Right lobe of liver (tissue), 6 donors: ENCODE measurements at regions not wholly inside any gene's neighbourhood (a gene's known extent, or its start where the extent isn't known, plus 50 kb on each side); places are given as distances from the start of the nearest gene placed in this dataset.
A peak's percentile ranks its signal among the peaks of the same experiment; 100 is the strongest.
"Not testable (repeated sequence)": the region's sequence is repeated elsewhere in the genome, so short reads cannot be mapped to it uniquely, and the experiment has no call there.

Experiments
- ATAC-seq, 4 donors: fragments of 200-7000 bp; cut with Tn5 transposase; one replicate each; pipeline ENCODE4 v1.9.1; 2020; ENCODE audit warnings: mild to moderate bottlenecking in 4 of 4, moderate library complexity in 4 of 4
- DNase-seq, 3 donors: peaks; one replicate each; pipeline ENCODE4 v3.0.0-alpha.2; 2020
- H3K27ac ChIP-seq, 3 donors: fragments of 200-600 bp; one replicate each; pipeline ENCODE4 v1.8.0; 2022
- H3K27me3 ChIP-seq, 2 donors: fragments of 200-600 bp; one replicate each; pipeline ENCODE4 v1.8.0; 2022
- H3K36me3 ChIP-seq, 4 donors: fragments of 200-600 bp; sonication (generic) in 1 of 4; one replicate each; pipeline versions ENCODE4 v1.5.1 to v1.8.0; 2017 to 2022; ENCODE audit warnings: control low read depth in 1 of 4
- H3K4me1 ChIP-seq, 4 donors: fragments of 200-600 bp; sonication (generic) in 1 of 4; one replicate each; pipeline versions ENCODE4 v1.5.1 to v1.8.0; 2017 to 2022; ENCODE audit warnings: control low read depth in 1 of 4
- H3K4me3 ChIP-seq, 3 donors: fragments of 200-600 bp; one replicate each; pipeline ENCODE4 v1.8.0; 2022
- H3K9me3 ChIP-seq, 4 donors: fragments of 200-600 bp; sonication (generic) in 1 of 4; one replicate each; pipeline versions ENCODE4 v1.5.1 to v1.8.0; 2017 to 2022; ENCODE audit warnings: control low read depth in 1 of 4
- CTCF ChIP-seq, 4 donors: fragments of 200-600 bp in 3 of 4; fragments of 450-650 bp in 1 of 4; IDR thresholded peaks; one replicate each; pipeline versions ENCODE4 v1.5.1 to v1.8.0; 2016 to 2022; ENCODE audit warnings: antibody characterized with exemption in 4 of 4, mild to moderate bottlenecking in 2 of 4
- POLR2A ChIP-seq: fragments of 450-650 bp; IDR thresholded peaks from one replicate; pipeline ENCODE4 v1.6.1; 2017; ENCODE audit warnings: antibody characterized with exemption, mild to moderate bottlenecking
- WGBS: methylation state at CpG from one replicate; pipeline ENCODE4 v1.1.6; 2018; ENCODE audit warnings: low coverage, low lambda C conversion rate; ENCODE audit not compliant: insufficient coverage; ENCODE audit errors: missing lambda C conversion rate; 5-methylcytosine and 5-hydroxymethylcytosine counted together
- intact Hi-C, 2 donors: fragments of 100-400 bp; cut with DNase I; formaldehyde crosslinking; loops; one replicate each; pipeline versions ENCODE4 v1.11.2 to v1.14.1; 2022
- donor health status: DM: no; HTN: yes; CAD: no.
- donor health status: DM: no; HTN: no; CAD: no.
- donor health status: DM: no; HTN: no; CAD: no.
- donor health status: DM: no; HTN: yes; CAD: no.
- donor health status: DM: no; HTN: yes; CAD: no.

GRCh38 chr20:43404878-43405277 is 52.8 kb upstream of the SRSF6 start:
- no peaks in the 10 kb centered on the region for H3K36me3 ChIP-seq

GRCh38 chr20:43400882-43401281 is 56.8 kb upstream of the SRSF6 start:
- intact Hi-C loops, H3K36me3 ChIP-seq, H3K27ac ChIP-seq, ATAC-seq, H3K4me3 ChIP-seq, H3K4me1 ChIP-seq, H3K9me3 ChIP-seq, DNase-seq, H3K27me3 ChIP-seq: not testable (repeated sequence)
- WGBS: 56% methylated on average over 6 of the region's 6 CpGs

More at GRCh38 chr20:43404878-43405277, 52.8 kb upstream of the SRSF6 start:
- DNase-seq: no peak
- no peak overlapping the region for H3K27ac ChIP-seq
- ATAC-seq: no peak
- H3K9me3 ChIP-seq: no peaks in the 10 kb centered on the region
- peaks cover 0 to 8% of the 10 kb centered on the region in 2 donors for H3K27me3 ChIP-seq
- no peaks in the 10 kb centered on the region for H3K4me1 ChIP-seq
- intact Hi-C loops: no loop called here
- peak in 1 of 4 donors; percentile 17 for TF ChIP-seq CTCF (IDR thresholded peaks at IDR 0.05)
- TF ChIP-seq POLR2A: no peak
- H3K4me3 ChIP-seq: no peak overlapping the region
- WGBS: 5% methylated on average over 3 of the region's 3 CpGs

GRCh38 chr20:43398676-43399324 is 58.9 kb upstream of the SRSF6 start:
- intact Hi-C loops: no loop called here
- TF ChIP-seq CTCF (IDR thresholded peaks at IDR 0.05) (no peak), POLR2A (no peak)

GRCh38 chr20:43397147-43397546 is 60.5 kb upstream of the SRSF6 start:
- no peak for ATAC-seq
- Histone ChIP-seq H3K27ac (no peak overlapping the region), H3K36me3 (no peaks in the 10 kb centered on the region), H3K9me3 (no peaks in the 10 kb centered on the region), H3K4me3 (no peak overlapping the region), H3K4me1 (no peaks in the 10 kb centered on the region), H3K27me3 (no peaks in the 10 kb centered on the region)
- intact Hi-C loops: no loop called here
- 69% methylated on average over 2 of the region's 2 CpGs for WGBS
- no peak for DNase-seq
- TF ChIP-seq POLR2A (no peak), CTCF (IDR thresholded peaks at IDR 0.05) (no peak)

More at GRCh38 chr20:43398676-43399324, 58.9 kb upstream of the SRSF6 start:
- ATAC-seq: no peak
- Histone ChIP-seq H3K4me1 (no peaks in the 10 kb centered on the region), H3K27me3 (no peaks in the 10 kb centered on the region), H3K4me3 (no peak overlapping the region), H3K36me3 (no peaks in the 10 kb centered on the region), H3K27ac (no peak overlapping the region), H3K9me3 (no peaks in the 10 kb centered on the region)
- DNase-seq: no peak
- 62% methylated on average over 8 of the region's 8 CpGs for WGBS

GRCh38 chr20:43393052-43393451 is 64.6 kb upstream of the SRSF6 start:
- DNase-seq (no peak), ATAC-seq (no peak)
- Histone ChIP-seq H3K9me3 (no peaks in the 10 kb centered on the region), H3K27ac (no peak overlapping the region), H3K4me3 (no peak overlapping the region), H3K4me1 (no peaks in the 10 kb centered on the region), H3K36me3 (no peaks in the 10 kb centered on the region), H3K27me3 (no peaks in the 10 kb centered on the region)
- intact Hi-C loops: no loop called here
- TF ChIP-seq CTCF (IDR thresholded peaks at IDR 0.05) (no peak), POLR2A (no peak)
- WGBS: 51% methylated on average over 3 of the region's 3 CpGs
